ENCODE measurements at regions not wholly inside any gene's neighbourhood (a gene's known extent, or its start where the extent isn't known, plus 50 kb on each side); places are given as distances from the start of the nearest gene placed in this dataset.

- TF ChIP-seq, protein P1, sequence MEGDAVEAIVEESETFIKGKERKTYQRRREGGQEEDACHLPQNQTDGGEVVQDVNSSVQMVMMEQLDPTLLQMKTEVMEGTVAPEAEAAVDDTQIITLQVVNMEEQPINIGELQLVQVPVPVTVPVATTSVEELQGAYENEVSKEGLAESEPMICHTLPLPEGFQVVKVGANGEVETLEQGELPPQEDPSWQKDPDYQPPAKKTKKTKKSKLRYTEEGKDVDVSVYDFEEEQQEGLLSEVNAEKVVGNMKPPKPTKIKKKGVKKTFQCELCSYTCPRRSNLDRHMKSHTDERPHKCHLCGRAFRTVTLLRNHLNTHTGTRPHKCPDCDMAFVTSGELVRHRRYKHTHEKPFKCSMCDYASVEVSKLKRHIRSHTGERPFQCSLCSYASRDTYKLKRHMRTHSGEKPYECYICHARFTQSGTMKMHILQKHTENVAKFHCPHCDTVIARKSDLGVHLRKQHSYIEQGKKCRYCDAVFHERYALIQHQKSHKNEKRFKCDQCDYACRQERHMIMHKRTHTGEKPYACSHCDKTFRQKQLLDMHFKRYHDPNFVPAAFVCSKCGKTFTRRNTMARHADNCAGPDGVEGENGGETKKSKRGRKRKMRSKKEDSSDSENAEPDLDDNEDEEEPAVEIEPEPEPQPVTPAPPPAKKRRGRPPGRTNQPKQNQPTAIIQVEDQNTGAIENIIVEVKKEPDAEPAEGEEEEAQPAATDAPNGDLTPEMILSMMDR (conservative IDR thresholded peaks at IDR 0.05): no peak
- H3K4me1 Mint-ChIP-seq (ENCODE audit: unreplicated experiment): peaks cover 55% of the 10 kb centered on the region
- H3K36me3 Mint-ChIP-seq: no peaks in the 10 kb centered on the region
- peaks cover 9% of the 10 kb centered on the region for H3K27me3 Mint-ChIP-seq
- no peak overlapping the region for H3K27ac Mint-ChIP-seq
- H3K9me3 Mint-ChIP-seq: peaks cover 5% of the 10 kb centered on the region
- no peak for DNase-seq (ENCODE audit: extremely low spot score, unreplicated experiment)
- no peak overlapping the region for H3K4me3 Mint-ChIP-seq
Observed at GRCh38 chr2:38441346-38441745, 64.3 kb upstream of the ATL2 start.

- H3K9me3 Mint-ChIP-seq: peaks cover 5% of the 10 kb centered on the region
- TF ChIP-seq, protein P1 (conservative IDR thresholded peaks at IDR 0.05): no peak
- no peak overlapping the region for H3K27ac Mint-ChIP-seq
- no peak for DNase-seq (ENCODE audit: extremely low spot score, unreplicated experiment)
- H3K4me1 Mint-ChIP-seq (ENCODE audit: unreplicated experiment): peaks cover 55% of the 10 kb centered on the region
- H3K4me3 Mint-ChIP-seq: no peak overlapping the region
- H3K36me3 Mint-ChIP-seq: no peaks in the 10 kb centered on the region
- H3K27me3 Mint-ChIP-seq: peaks cover 9% of the 10 kb centered on the region
Observed at GRCh38 chr2:38440655-38441054, 63.6 kb upstream of the ATL2 start.

DNA sequence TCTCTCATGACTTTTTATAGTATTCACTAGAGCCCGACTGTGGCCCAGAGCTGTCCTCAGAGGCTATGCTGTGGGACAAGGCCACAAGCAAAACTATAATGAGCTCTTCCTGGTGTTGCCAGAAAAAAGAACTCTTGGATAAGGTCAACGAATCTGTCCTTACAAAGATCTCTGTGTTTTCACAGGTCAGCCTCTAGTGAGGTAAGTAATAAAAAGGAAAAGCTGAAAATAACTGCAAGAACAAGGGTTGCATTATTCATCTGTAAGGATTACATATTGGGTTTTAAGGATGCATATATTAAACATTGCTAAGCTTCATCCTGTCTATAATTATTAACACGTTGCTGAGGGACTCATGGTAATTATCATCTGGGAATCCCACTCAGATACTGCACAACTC lies 62.8 kb upstream of the ATL2 start:
- Mint-ChIP-seq H3K36me3 (no peaks in the 10 kb centered on the region), H3K9me3 (peaks cover 5% of the 10 kb centered on the region), H3K27me3 (peaks cover 9% of the 10 kb centered on the region), H3K4me3 (no peak overlapping the region), H3K4me1 (ENCODE audit: unreplicated experiment) (peaks cover 56% of the 10 kb centered on the region), H3K27ac (no peak overlapping the region)
- TF ChIP-seq, protein P1 (conservative IDR thresholded peaks at IDR 0.05): no peak
- DNase-seq (ENCODE audit: extremely low spot score, unreplicated experiment): no peak

- DNase-seq (ENCODE audit: extremely low spot score, unreplicated experiment): no peak
- Mint-ChIP-seq H3K9me3 (peaks cover 5% of the 10 kb centered on the region), H3K27me3 (peaks cover 9% of the 10 kb centered on the region), H3K4me1 (ENCODE audit: unreplicated experiment) (peaks cover 49% of the 10 kb centered on the region), H3K4me3 (peak overlapping the region; percentile 44), H3K36me3 (no peaks in the 10 kb centered on the region), H3K27ac (peak overlapping the region; percentile 70)
- TF ChIP-seq, protein P1 (conservative IDR thresholded peaks at IDR 0.05): no peak
Observed at GRCh38 chr2:38438883-38439612, 62.0 kb upstream of the ATL2 start.

GRCh38 chr2:38438133-38438882 lies 61.2 kb upstream of the ATL2 start:
- peak overlapping the region; percentile 70 for H3K27ac Mint-ChIP-seq
- H3K4me1 Mint-ChIP-seq (ENCODE audit: unreplicated experiment): peaks cover 44% of the 10 kb centered on the region
- H3K9me3 Mint-ChIP-seq: peaks cover 5% of the 10 kb centered on the region
- H3K27me3 Mint-ChIP-seq: peaks cover 9% of the 10 kb centered on the region
- TF ChIP-seq, protein P1 (conservative IDR thresholded peaks at IDR 0.05): no peak
- peak overlapping the region; percentile 44 for H3K4me3 Mint-ChIP-seq
- no peak for DNase-seq (ENCODE audit: extremely low spot score, unreplicated experiment)
- no peaks in the 10 kb centered on the region for H3K36me3 Mint-ChIP-seq

Measured in type B pancreatic cell (in vitro differentiated cells).